CD4-positive, alpha-beta T cell treated with Interferon gamma for 1 hour (primary cell): ENCODE measurements at regions not wholly inside any gene's neighbourhood (a gene's known extent, or its start where the extent isn't known, plus 50 kb on each side); places are given as distances from the start of the nearest gene placed in this dataset.

Source experiments
- DNase-seq: peaks from one replicate; pipeline ENCODE4 v3.0.0-alpha.2; 2020

GRCh38 chr12:124726596-124727263, 136.9 kb downstream of the SCARB1 start:
- no peak for DNase-seq

- DNase-seq = no peak
Observed at GRCh38 chr12:124725597-124726237, 137.9 kb downstream of the SCARB1 start.

GRCh38 chr12:124725099-124725498, 138.6 kb downstream of the SCARB1 start:
- no peak for DNase-seq

DNA sequence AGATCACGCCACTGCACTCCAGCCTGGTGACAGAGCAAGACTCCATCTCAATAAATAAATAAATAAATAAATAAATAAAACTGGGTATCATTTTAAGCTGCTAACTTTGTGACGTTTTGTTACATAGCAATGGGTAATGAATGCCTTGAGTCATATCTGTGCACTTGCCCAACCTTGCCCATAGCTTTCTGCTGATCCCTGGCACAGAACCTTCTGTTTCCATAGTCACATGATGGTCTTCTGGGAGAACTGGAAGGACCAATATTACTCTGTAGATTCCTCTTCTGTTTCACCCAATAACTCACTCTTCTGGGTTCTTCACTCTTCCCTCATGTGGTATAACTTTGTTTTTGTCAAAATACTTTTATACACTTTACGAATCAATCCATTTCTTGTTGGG, 140.8 kb downstream of the SCARB1 start:
- DNase-seq = no peak

GRCh38 chr12:124721501-124722162, 142.0 kb downstream of the SCARB1 start:
- no peak for DNase-seq

DNA sequence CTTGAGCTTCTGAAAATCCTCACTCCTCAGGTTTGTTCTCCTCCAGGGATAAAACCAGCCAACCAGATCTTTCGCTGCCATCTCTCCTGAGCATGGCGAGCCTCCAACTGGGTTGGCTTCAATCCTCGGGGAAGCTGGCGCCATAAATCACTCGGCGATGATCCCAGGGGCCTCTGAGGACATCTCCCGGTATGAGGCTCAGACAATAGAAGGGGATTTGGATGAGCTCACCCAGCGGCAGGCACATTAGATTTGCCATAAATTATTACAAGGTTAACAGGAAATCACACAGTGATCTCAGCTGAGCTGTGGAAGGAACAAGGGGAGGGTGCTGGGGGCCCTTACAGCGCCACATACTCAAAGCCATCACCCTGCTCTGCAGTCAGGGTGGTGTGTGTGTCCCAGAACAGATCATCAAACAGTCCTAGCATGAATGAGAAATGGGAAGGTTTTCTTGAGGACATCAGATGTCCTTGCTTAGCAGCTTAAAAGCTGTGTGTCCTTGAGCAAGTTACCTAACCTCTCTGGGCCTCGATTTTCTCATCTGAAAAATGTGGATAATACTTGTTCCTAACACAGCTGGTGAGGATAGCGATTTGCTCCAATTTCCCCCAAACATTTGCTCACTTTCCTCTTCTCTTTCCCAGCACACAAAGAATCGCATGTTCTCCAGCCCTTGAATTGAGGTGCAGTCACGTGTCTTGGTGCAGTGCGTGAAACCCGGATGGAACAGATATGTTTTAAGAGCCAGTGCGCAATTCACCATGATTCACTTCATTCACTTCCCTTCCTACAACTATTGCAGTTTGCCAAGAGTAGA, 142.8 kb downstream of the SCARB1 start:
- DNase-seq = peak; percentile 35

- no peak for DNase-seq
Observed at GRCh38 chr12:124720004-124720680, 143.5 kb downstream of the SCARB1 start.

DNA sequence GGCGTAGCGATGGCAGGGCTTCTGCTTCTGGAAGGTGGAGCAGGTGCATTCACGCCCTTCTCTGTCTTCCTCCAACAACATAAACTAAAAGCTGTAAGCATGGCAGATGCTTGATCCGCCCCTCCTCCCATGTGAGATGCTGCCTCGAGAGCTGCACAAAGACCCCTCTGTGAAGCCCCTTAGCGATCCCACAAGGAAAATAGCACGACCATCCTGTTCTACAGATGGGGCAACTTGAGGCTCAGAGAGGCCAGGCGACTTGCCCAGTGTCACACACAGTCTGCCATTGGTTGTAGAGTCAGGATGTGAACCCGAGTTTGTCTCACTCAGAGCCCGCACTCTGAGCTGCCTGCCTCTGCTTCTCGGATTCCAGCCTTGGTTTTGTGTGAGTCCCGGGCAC, 144.4 kb downstream of the SCARB1 start:
- DNase-seq = no peak

DNA sequence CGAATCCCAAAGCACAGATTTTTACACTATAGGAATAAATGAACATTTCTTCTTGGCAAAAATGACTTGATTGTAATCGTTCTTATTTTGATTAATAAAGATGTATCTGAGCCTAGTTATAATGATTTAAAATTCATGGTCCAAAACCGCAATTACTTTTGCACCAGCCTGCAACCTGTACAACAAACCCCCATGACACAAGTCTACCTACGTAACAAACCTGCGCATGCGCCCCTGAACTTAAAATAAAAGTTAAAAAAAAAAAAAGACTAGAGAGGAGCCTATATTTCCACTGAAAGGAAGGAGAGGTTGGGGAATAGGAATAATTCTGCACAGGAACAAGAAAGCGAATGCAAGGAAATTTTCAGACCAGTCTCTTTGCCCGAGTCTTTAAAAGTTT, 145.2 kb downstream of the SCARB1 start:
- no peak for DNase-seq

- no peak for DNase-seq
Observed at GRCh38 chr12:124718036-124718435, 145.6 kb downstream of the SCARB1 start.

DNA sequence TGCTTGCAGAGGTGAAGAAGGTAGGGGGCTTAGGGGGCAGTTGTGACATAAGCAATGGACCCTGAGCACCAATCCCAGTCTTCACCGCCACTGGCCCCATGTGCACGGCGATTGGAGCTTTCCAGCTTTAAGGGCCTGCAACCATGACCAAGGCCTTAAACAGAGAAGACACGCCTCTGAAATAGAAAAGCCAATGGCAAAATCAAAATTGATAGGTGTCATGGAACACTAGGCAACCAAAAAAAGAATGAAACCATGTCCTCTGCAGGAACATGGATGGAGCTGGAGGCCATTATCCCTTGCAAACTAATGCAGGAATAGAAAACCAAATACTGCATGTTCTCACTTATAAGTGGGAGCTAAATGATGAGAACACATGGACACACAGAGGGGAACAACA, 146.3 kb downstream of the SCARB1 start:
- DNase-seq = no peak

DNA sequence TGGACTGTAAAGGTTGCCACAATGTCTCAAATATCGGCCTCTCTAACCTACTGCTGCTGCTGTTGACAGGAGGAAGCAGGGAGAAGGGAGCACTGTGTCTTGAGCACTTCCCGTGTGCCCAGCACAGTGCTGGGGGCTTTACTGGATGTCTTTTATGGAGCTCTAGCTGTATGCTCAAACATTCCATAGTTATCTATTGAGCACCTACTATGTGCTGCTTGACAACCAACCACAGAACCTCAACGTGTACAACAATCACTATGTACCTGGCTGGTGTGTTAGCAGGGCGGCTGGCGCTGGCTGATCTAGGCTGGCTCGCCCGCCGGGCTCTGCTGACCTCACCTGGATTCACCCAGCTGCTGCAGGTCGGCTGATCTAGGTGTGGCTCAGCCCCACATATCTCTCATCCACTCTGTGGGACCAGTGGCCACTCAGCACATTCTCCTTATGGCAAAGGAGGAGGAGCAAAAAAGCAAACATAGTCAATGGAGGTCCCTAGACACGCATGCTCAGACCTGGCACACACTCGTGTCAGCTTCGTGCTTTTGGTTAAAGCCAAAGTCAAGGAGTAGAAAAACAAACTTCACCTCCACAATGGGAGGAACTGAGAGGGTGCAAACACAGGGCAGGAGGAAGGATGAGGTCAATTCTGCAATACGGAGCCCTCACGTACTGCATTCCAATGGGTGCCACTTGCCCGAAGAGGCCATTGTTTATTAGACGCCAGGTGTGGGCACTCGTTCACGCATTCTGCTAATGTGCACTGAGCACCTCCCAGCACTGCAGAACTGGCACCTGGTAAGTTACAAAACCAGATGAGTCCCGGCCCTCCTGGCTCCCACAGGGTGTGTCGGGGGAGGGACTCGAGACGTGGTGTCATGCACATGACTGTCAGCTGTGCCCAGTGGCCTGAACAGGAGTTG, 147.2 kb downstream of the SCARB1 start:
- no peak for DNase-seq

GRCh38 chr12:124715121-124715990, 147.9 kb upstream of the NCOR2 start:
- no peak for DNase-seq

- peak; percentile 56 for DNase-seq
Observed at GRCh38 chr12:124713436-124714082, 146.1 kb upstream of the NCOR2 start.

DNA sequence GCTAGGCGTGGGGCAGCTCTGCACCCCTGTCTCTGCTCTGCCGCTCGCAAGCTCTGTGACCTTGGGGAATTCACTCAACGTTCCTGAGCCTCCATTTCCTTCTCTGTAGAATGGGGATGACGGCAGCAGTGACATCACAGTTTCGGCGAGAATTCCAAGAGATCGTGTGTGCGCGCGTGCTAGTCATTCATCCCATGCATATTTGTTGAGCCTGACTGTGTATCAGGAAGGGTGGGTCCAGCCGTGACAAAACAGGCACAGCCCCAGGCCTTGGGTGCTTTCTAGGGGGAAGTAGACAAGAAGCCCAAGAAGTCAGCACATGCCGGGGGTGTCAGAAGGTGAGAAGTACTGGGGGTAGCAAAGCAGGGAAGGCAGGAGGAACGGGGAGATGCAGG, 145.6 kb upstream of the NCOR2 start:
- peak; percentile 80 for DNase-seq

GRCh38 chr12:124711344-124711743, 143.9 kb upstream of the NCOR2 start:
- no peak for DNase-seq

GRCh38 chr12:124709722-124710687, 142.6 kb upstream of the NCOR2 start:
- no peak for DNase-seq

DNA sequence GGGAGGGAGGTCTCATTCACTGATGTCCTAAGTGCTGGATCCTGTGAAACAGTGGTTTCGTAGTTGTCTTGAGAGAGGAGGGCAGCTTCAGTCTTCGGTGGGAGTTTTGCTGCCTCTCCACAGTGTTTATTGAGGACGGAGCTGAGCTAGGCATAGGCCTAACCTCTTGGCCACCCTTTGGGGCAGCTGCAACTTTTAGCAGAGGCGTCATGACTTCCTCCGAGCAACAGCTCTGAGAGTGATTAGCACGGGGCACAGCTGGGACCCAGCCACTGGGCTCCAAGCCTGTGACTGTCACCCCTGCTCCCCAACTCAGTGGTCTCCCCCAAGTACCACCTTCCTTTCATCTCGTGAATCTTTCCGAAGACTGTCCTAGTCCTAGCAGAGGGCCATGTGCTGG, 139.9 kb upstream of the NCOR2 start:
- DNase-seq = no peak

DNA sequence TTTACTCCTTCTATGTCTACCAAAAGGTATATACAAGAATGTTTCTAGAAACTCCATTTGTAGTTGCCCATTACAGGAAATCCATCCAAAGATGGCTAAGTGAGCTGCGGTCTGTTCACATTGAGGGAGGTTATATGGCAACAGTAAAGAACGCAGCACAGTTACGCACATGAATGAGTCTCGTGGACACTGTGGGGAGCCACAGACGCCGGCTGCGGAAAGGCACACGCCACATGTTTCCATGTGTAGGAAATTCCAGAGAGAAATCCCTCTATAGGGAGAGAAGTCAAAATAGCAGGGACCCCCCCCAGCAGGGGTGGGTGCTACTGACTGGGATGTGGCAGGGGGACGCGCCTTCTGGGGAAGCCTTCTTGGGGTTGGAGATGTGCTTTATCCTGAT, 139.0 kb upstream of the NCOR2 start:
- no peak for DNase-seq
